OCI-M2 (cell line): ENCODE measurements at regions not wholly inside any gene's neighbourhood (a gene's known extent, or its start where the extent isn't known, plus 50 kb on each side); places are given as distances from the start of the nearest gene placed in this dataset.

Source experiments
- DNase-seq: peaks from one replicate; lab custom pipeline; 2025; ENCODE audit not compliant: unreplicated experiment; lab: John Stamatoyannopoulos, UW

GRCh38 chr1:221897321-221897721, 155.4 kb upstream of the DUSP10 start:
- DNase-seq = no peak

- no peak for DNase-seq
Observed at GRCh38 chr1:221892301-221892830, 150.5 kb upstream of the DUSP10 start.

- DNase-seq = no peak
Observed at GRCh38 chr1:221891708-221892107, 149.8 kb upstream of the DUSP10 start.

- DNase-seq = no peak
Observed at GRCh38 chr1:221888801-221889200, 146.9 kb upstream of the DUSP10 start.

- DNase-seq = no peak
Observed at GRCh38 chr1:221888218-221888617, 146.3 kb upstream of the DUSP10 start.

- no peak for DNase-seq
Observed at GRCh38 chr1:221887758-221888157, 145.9 kb upstream of the DUSP10 start.

- DNase-seq = no peak
Observed at GRCh38 chr1:221887415-221887746, 145.5 kb upstream of the DUSP10 start.

GRCh38 chr1:221886743-221887414, 145.0 kb upstream of the DUSP10 start:
- DNase-seq = no peak

GRCh38 chr1:221886311-221886710, 144.4 kb upstream of the DUSP10 start:
- no peak for DNase-seq

GRCh38 chr1:221884821-221885220, 142.9 kb upstream of the DUSP10 start:
- DNase-seq = no peak

GRCh38 chr1:221881805-221882581, 140.1 kb upstream of the DUSP10 start:
- DNase-seq = no peak

GRCh38 chr1:221880182-221880581, 138.3 kb upstream of the DUSP10 start:
- DNase-seq = no peak

- no peak for DNase-seq
Observed at GRCh38 chr1:221878134-221878533, 136.2 kb upstream of the DUSP10 start.

GRCh38 chr1:221877311-221877710, 135.4 kb upstream of the DUSP10 start:
- DNase-seq = no peak

- no peak for DNase-seq
Observed at GRCh38 chr1:221875004-221875330, 133.1 kb upstream of the DUSP10 start.

GRCh38 chr1:221874285-221875003, 132.6 kb upstream of the DUSP10 start:
- no peak for DNase-seq

- no peak for DNase-seq
Observed at GRCh38 chr1:221873673-221874072, 131.8 kb upstream of the DUSP10 start.

GRCh38 chr1:221871056-221871455, 129.2 kb upstream of the DUSP10 start:
- DNase-seq = no peak

GRCh38 chr1:221869779-221870178, 127.9 kb upstream of the DUSP10 start:
- no peak for DNase-seq

GRCh38 chr1:221868593-221869303, 126.9 kb upstream of the DUSP10 start:
- DNase-seq = no peak

- no peak for DNase-seq
Observed at GRCh38 chr1:221867003-221867402, 125.1 kb upstream of the DUSP10 start.
